ENCODE measurements at regions not wholly inside any gene's neighbourhood (a gene's known extent, or its start where the extent isn't known, plus 50 kb on each side); places are given as distances from the start of the nearest gene placed in this dataset.

- Histone ChIP-seq H3K9ac (ENCODE audit: low read depth, low read length) (no peak overlapping the region), H3K27ac (ENCODE audit: low read depth, low read length) (no peak overlapping the region), H3K4me3 (ENCODE audit: low read depth, low read length) (no peak overlapping the region), H3K4me1 (ENCODE audit: control insufficient read depth, insufficient read depth, low read length) (0 out of 2 replicates have a peak, but pooled peaks cover 4% of the 10 kb centered on the region), H3K36me3 (ENCODE audit: control insufficient read depth, insufficient read depth, low read length) (no peaks in the 10 kb centered on the region), H3K9me3 (ENCODE audit: control insufficient read depth, insufficient read depth, low read length) (peaks cover 4% of the 10 kb centered on the region; the same call in 1 of the 2 replicates), H3K27me3 (ENCODE audit: control insufficient read depth, insufficient read depth, low read length) (no peaks in the 10 kb centered on the region)
Observed at GRCh38 chr9:118364266-118365106, 660.3 kb downstream of the TLR4 start.

- Histone ChIP-seq H3K27ac (ENCODE audit: low read depth, low read length) (no peak overlapping the region), H3K4me3 (ENCODE audit: low read depth, low read length) (no peak overlapping the region), H3K9me3 (ENCODE audit: control insufficient read depth, insufficient read depth, low read length) (peaks cover 4% of the 10 kb centered on the region; the same call in 1 of the 2 replicates), H3K27me3 (ENCODE audit: control insufficient read depth, insufficient read depth, low read length) (no peaks in the 10 kb centered on the region), H3K4me1 (ENCODE audit: control insufficient read depth, insufficient read depth, low read length) (0 out of 2 replicates have a peak, but pooled peaks cover 4% of the 10 kb centered on the region), H3K36me3 (ENCODE audit: control insufficient read depth, insufficient read depth, low read length) (no peaks in the 10 kb centered on the region), H3K9ac (ENCODE audit: low read depth, low read length) (no peak overlapping the region)
Observed at GRCh38 chr9:118366228-118366627, 662.0 kb downstream of the TLR4 start.

- Histone ChIP-seq H3K4me1 (ENCODE audit: control insufficient read depth, insufficient read depth, low read length) (0 out of 2 replicates have a peak, but pooled peaks cover 4% of the 10 kb centered on the region), H3K4me3 (ENCODE audit: low read depth, low read length) (no peak overlapping the region), H3K27ac (ENCODE audit: low read depth, low read length) (no peak overlapping the region), H3K36me3 (ENCODE audit: control insufficient read depth, insufficient read depth, low read length) (no peaks in the 10 kb centered on the region), H3K9me3 (ENCODE audit: control insufficient read depth, insufficient read depth, low read length) (peaks cover 4% of the 10 kb centered on the region; the same call in 1 of the 2 replicates), H3K27me3 (ENCODE audit: control insufficient read depth, insufficient read depth, low read length) (no peaks in the 10 kb centered on the region), H3K9ac (ENCODE audit: low read depth, low read length) (no peak overlapping the region)
Observed at GRCh38 chr9:118367383-118367782, 663.2 kb downstream of the TLR4 start.

GRCh38 chr9:118384531-118385100, 680.4 kb downstream of the TLR4 start:
- no peaks in the 10 kb centered on the region for H3K9me3 ChIP-seq (ENCODE audit: control insufficient read depth, insufficient read depth, low read length)
- no peak overlapping the region for H3K27ac ChIP-seq (ENCODE audit: low read depth, low read length)
- no peaks in the 10 kb centered on the region for H3K36me3 ChIP-seq (ENCODE audit: control insufficient read depth, insufficient read depth, low read length)
- no peaks in the 10 kb centered on the region for H3K4me1 ChIP-seq (ENCODE audit: control insufficient read depth, insufficient read depth, low read length)
- H3K9ac ChIP-seq (ENCODE audit: low read depth, low read length): no peak overlapping the region
- no peak overlapping the region for H3K4me3 ChIP-seq (ENCODE audit: low read depth, low read length)
- H3K27me3 ChIP-seq (ENCODE audit: control insufficient read depth, insufficient read depth, low read length): no peaks in the 10 kb centered on the region

- no peak overlapping the region for H3K4me3 ChIP-seq (ENCODE audit: low read depth, low read length)
- no peak overlapping the region for H3K9ac ChIP-seq (ENCODE audit: low read depth, low read length)
- H3K27ac ChIP-seq (ENCODE audit: low read depth, low read length): no peak overlapping the region
- no peaks in the 10 kb centered on the region for H3K36me3 ChIP-seq (ENCODE audit: control insufficient read depth, insufficient read depth, low read length)
- H3K27me3 ChIP-seq (ENCODE audit: control insufficient read depth, insufficient read depth, low read length): no peaks in the 10 kb centered on the region
- H3K4me1 ChIP-seq (ENCODE audit: control insufficient read depth, insufficient read depth, low read length): no peaks in the 10 kb centered on the region
- H3K9me3 ChIP-seq (ENCODE audit: control insufficient read depth, insufficient read depth, low read length): no peaks in the 10 kb centered on the region
Observed at GRCh38 chr9:118395415-118395814, 691.2 kb downstream of the TLR4 start.

- no peaks in the 10 kb centered on the region for H3K4me1 ChIP-seq (ENCODE audit: control insufficient read depth, insufficient read depth, low read length)
- no peaks in the 10 kb centered on the region for H3K9me3 ChIP-seq (ENCODE audit: control insufficient read depth, insufficient read depth, low read length)
- no peak overlapping the region for H3K9ac ChIP-seq (ENCODE audit: low read depth, low read length)
- H3K4me3 ChIP-seq (ENCODE audit: low read depth, low read length): no peak overlapping the region
- H3K36me3 ChIP-seq (ENCODE audit: control insufficient read depth, insufficient read depth, low read length): no peaks in the 10 kb centered on the region
- H3K27me3 ChIP-seq (ENCODE audit: control insufficient read depth, insufficient read depth, low read length): no peaks in the 10 kb centered on the region
- no peak overlapping the region for H3K27ac ChIP-seq (ENCODE audit: low read depth, low read length)
Observed at GRCh38 chr9:118401546-118401945, 697.3 kb downstream of the TLR4 start.

- H3K27ac ChIP-seq (ENCODE audit: low read depth, low read length): no peak overlapping the region
- H3K9me3 ChIP-seq (ENCODE audit: control insufficient read depth, insufficient read depth, low read length): no peaks in the 10 kb centered on the region
- no peak overlapping the region for H3K9ac ChIP-seq (ENCODE audit: low read depth, low read length)
- peaks cover 8% of the 10 kb centered on the region; the same call in 1 of the 2 replicates for H3K4me1 ChIP-seq (ENCODE audit: control insufficient read depth, insufficient read depth, low read length)
- H3K36me3 ChIP-seq (ENCODE audit: control insufficient read depth, insufficient read depth, low read length): no peaks in the 10 kb centered on the region
- H3K27me3 ChIP-seq (ENCODE audit: control insufficient read depth, insufficient read depth, low read length): no peaks in the 10 kb centered on the region
- H3K4me3 ChIP-seq (ENCODE audit: low read depth, low read length): no peak overlapping the region
Observed at GRCh38 chr9:118414676-118415075, 710.5 kb downstream of the TLR4 start.

- Histone ChIP-seq H3K36me3 (ENCODE audit: control insufficient read depth, insufficient read depth, low read length) (no peaks in the 10 kb centered on the region), H3K4me1 (ENCODE audit: control insufficient read depth, insufficient read depth, low read length) (peaks cover 8% of the 10 kb centered on the region; the same call in 1 of the 2 replicates), H3K9ac (ENCODE audit: low read depth, low read length) (no peak overlapping the region), H3K9me3 (ENCODE audit: control insufficient read depth, insufficient read depth, low read length) (no peaks in the 10 kb centered on the region), H3K27ac (ENCODE audit: low read depth, low read length) (no peak overlapping the region), H3K27me3 (ENCODE audit: control insufficient read depth, insufficient read depth, low read length) (no peaks in the 10 kb centered on the region), H3K4me3 (ENCODE audit: low read depth, low read length) (no peak overlapping the region)
Observed at GRCh38 chr9:118418887-118419565, 714.8 kb downstream of the TLR4 start.

- Histone ChIP-seq H3K9me3 (ENCODE audit: control insufficient read depth, insufficient read depth, low read length) (no peaks in the 10 kb centered on the region), H3K4me3 (ENCODE audit: low read depth, low read length) (no peak overlapping the region), H3K36me3 (ENCODE audit: control insufficient read depth, insufficient read depth, low read length) (no peaks in the 10 kb centered on the region), H3K27ac (ENCODE audit: low read depth, low read length) (no peak overlapping the region), H3K4me1 (ENCODE audit: control insufficient read depth, insufficient read depth, low read length) (peaks cover 4% of the 10 kb centered on the region; the same call in 1 of the 2 replicates), H3K27me3 (ENCODE audit: control insufficient read depth, insufficient read depth, low read length) (no peaks in the 10 kb centered on the region), H3K9ac (ENCODE audit: low read depth, low read length) (no peak overlapping the region)
Observed at GRCh38 chr9:118419676-118420075, 715.5 kb downstream of the TLR4 start.

- Histone ChIP-seq H3K9me3 (ENCODE audit: control insufficient read depth, insufficient read depth, low read length) (no peaks in the 10 kb centered on the region), H3K27ac (ENCODE audit: low read depth, low read length) (no peak overlapping the region), H3K4me1 (ENCODE audit: control insufficient read depth, insufficient read depth, low read length) (no peaks in the 10 kb centered on the region), H3K36me3 (ENCODE audit: control insufficient read depth, insufficient read depth, low read length) (no peaks in the 10 kb centered on the region), H3K27me3 (ENCODE audit: control insufficient read depth, insufficient read depth, low read length) (no peaks in the 10 kb centered on the region), H3K4me3 (ENCODE audit: low read depth, low read length) (no peak overlapping the region), H3K9ac (ENCODE audit: low read depth, low read length) (no peak overlapping the region)
Observed at GRCh38 chr9:118422508-118422907, 718.3 kb downstream of the TLR4 start.

GRCh38 chr9:118423021-118423420, 718.8 kb downstream of the TLR4 start:
- no peaks in the 10 kb centered on the region for H3K36me3 ChIP-seq (ENCODE audit: control insufficient read depth, insufficient read depth, low read length)
- H3K9ac ChIP-seq (ENCODE audit: low read depth, low read length): no peak overlapping the region
- H3K9me3 ChIP-seq (ENCODE audit: control insufficient read depth, insufficient read depth, low read length): no peaks in the 10 kb centered on the region
- no peaks in the 10 kb centered on the region for H3K4me1 ChIP-seq (ENCODE audit: control insufficient read depth, insufficient read depth, low read length)
- H3K27me3 ChIP-seq (ENCODE audit: control insufficient read depth, insufficient read depth, low read length): no peaks in the 10 kb centered on the region
- no peak overlapping the region for H3K27ac ChIP-seq (ENCODE audit: low read depth, low read length)
- no peak overlapping the region for H3K4me3 ChIP-seq (ENCODE audit: low read depth, low read length)
